Ascending aorta (tissue), 2 donors: ENCODE measurements at regions not wholly inside any gene's neighbourhood (a gene's known extent, or its start where the extent isn't known, plus 50 kb on each side); places are given as distances from the start of the nearest gene placed in this dataset.

ENCODE experiments used
- DNase-seq, 2 donors: peaks; one replicate each; pipeline ENCODE4 v3.0.0-alpha.2; 2019; ENCODE audit warnings: low spot score in 2 of 2
- H3K27ac ChIP-seq, 2 donors: fragments of 200-600 bp; sonication (generic); one replicate each; pipeline ENCODE4 v1.5.1; 2016 to 2017; ENCODE audit warnings: mild to moderate bottlenecking in 1 of 2
- H3K27me3 ChIP-seq: fragments of 200-600 bp; sonication (generic); one replicate; pipeline ENCODE4 v1.5.1; 2017
- H3K36me3 ChIP-seq, 2 donors: fragments of 200-600 bp; sonication (generic); one replicate each; pipeline ENCODE4 v1.5.1; 2016
- H3K4me1 ChIP-seq, 2 donors: fragments of 200-600 bp; sonication (generic); one replicate each; pipeline ENCODE4 v1.5.1; 2016 to 2017; ENCODE audit warnings: mild to moderate bottlenecking in 1 of 2
- H3K4me3 ChIP-seq, 2 donors: fragments of 200-600 bp; sonication (generic); one replicate each; pipeline ENCODE4 v1.5.1; 2016 to 2017; ENCODE audit warnings: mild to moderate bottlenecking in 1 of 2
- H3K9me3 ChIP-seq, 2 donors: fragments of 200-600 bp; sonication (generic); one replicate each; pipeline ENCODE4 v1.5.1; 2016
- intact Hi-C: fragments of 100-400 bp; cut with DNase I; formaldehyde crosslinking; loops from one replicate; pipeline ENCODE4 v1.15.1; 2023
- TF ChIP-seq, protein P1 (sequence below), 3 experiments: fragments of 200-600 bp in 2 of 3; fragments of 450-650 bp in 1 of 3; sonication (generic) in 2 of 3; IDR thresholded peaks; one replicate each; pipeline ENCODE4 v1.5.1; 2016 to 2019; ENCODE audit warnings: antibody characterized with exemption in 3 of 3, mild to moderate bottlenecking in 1 of 3, moderate library complexity in 1 of 3

DNA sequence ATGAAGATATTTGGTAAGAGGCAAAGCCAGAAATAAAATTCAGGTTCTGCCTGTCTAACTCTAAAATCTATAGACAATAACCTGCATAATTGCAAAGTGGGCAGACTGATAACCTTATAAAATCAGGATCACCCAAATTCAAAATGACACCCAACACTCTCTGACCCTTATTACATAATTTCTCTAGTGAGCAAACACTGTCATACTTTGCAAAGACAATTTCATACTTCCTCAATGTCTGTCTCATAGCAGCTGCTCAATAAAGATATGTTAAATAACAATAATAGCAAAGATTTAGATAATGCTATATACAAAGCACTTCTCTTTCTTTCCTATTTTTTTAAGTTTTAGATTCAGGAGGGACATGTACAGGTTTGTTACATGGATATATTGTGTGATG is 118.5 kb downstream of the UCHL5 start:
- TF ChIP-seq, protein P1, sequence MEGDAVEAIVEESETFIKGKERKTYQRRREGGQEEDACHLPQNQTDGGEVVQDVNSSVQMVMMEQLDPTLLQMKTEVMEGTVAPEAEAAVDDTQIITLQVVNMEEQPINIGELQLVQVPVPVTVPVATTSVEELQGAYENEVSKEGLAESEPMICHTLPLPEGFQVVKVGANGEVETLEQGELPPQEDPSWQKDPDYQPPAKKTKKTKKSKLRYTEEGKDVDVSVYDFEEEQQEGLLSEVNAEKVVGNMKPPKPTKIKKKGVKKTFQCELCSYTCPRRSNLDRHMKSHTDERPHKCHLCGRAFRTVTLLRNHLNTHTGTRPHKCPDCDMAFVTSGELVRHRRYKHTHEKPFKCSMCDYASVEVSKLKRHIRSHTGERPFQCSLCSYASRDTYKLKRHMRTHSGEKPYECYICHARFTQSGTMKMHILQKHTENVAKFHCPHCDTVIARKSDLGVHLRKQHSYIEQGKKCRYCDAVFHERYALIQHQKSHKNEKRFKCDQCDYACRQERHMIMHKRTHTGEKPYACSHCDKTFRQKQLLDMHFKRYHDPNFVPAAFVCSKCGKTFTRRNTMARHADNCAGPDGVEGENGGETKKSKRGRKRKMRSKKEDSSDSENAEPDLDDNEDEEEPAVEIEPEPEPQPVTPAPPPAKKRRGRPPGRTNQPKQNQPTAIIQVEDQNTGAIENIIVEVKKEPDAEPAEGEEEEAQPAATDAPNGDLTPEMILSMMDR (IDR thresholded peaks at IDR 0.05) = no peak
- H3K4me1 ChIP-seq = no peaks in the 10 kb centered on the region
- no peaks in the 10 kb centered on the region for H3K9me3 ChIP-seq
- no peak overlapping the region for H3K27ac ChIP-seq
- H3K36me3 ChIP-seq = no peaks in the 10 kb centered on the region
- no peaks in the 10 kb centered on the region for H3K27me3 ChIP-seq
- intact Hi-C loops = no loop called here
- DNase-seq = no peak
- H3K4me3 ChIP-seq = no peak overlapping the region

GRCh38 chr1:192941722-192942411 is 117.3 kb downstream of the UCHL5 start:
- Histone ChIP-seq H3K4me1 (no peaks in the 10 kb centered on the region), H3K27me3 (no peaks in the 10 kb centered on the region), H3K27ac (no peak overlapping the region), H3K9me3 (no peaks in the 10 kb centered on the region), H3K36me3 (no peaks in the 10 kb centered on the region), H3K4me3 (no peak overlapping the region)
- TF ChIP-seq, protein P1 (IDR thresholded peaks at IDR 0.05) = no peak
- intact Hi-C loops = no loop called here
- DNase-seq = no peak

- Histone ChIP-seq H3K36me3 (no peaks in the 10 kb centered on the region), H3K4me3 (no peak overlapping the region), H3K9me3 (no peaks in the 10 kb centered on the region), H3K27me3 (no peaks in the 10 kb centered on the region), H3K27ac (no peak overlapping the region), H3K4me1 (no peaks in the 10 kb centered on the region)
- intact Hi-C loops = no loop called here
- TF ChIP-seq, protein P1 (IDR thresholded peaks at IDR 0.05) = no peak
- no peak for DNase-seq
Observed at GRCh38 chr1:192943108-192943507, 116.1 kb downstream of the UCHL5 start.

- no peak overlapping the region for H3K4me3 ChIP-seq
- H3K27ac ChIP-seq = no peak overlapping the region
- intact Hi-C loops = no loop called here
- TF ChIP-seq, protein P1 (IDR thresholded peaks at IDR 0.05) = no peak
- no peaks in the 10 kb centered on the region for H3K27me3 ChIP-seq
- H3K36me3 ChIP-seq = no peaks in the 10 kb centered on the region
- H3K4me1 ChIP-seq = no peaks in the 10 kb centered on the region
- DNase-seq = no peak
- H3K9me3 ChIP-seq = no peaks in the 10 kb centered on the region
Observed at GRCh38 chr1:192943522-192943921, 115.6 kb downstream of the UCHL5 start.

DNA sequence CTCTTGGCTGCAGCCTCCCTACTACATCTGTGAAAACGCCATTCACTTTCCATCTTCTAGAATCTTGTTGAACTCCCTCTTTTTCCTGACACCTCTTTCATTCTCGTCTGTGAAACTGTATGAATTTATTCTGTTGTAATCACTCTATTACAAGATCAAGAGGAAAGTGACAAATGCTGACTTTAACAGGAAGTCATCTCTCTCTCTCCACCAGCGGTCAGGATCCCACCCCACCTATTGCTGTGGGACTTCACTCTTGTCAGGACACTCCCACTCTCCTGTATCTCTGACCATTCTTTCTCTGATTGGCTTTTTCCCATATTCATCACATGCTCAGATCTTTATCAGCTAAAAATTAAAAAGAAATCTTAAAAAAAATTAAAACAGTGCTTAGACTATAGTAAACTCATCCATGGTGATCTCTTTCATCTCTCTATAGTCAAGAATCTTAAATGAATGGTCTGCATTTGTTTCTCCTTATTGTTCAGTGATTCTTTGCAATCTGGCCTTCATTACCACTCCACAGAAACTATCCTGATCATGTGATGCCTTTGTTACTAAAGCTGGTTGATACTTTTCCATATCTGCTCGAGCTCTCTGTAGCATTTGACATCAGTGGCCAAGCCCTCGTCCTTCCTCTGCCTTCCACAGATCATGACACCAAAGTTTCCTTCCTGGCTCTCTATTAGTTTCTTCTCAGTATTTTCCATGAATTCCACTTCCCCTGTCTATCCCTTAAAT is 113.6 kb downstream of the UCHL5 start:
- Histone ChIP-seq H3K4me3 (no peak overlapping the region), H3K27me3 (no peaks in the 10 kb centered on the region), H3K4me1 (no peaks in the 10 kb centered on the region), H3K36me3 (no peaks in the 10 kb centered on the region), H3K27ac (no peak overlapping the region), H3K9me3 (no peaks in the 10 kb centered on the region)
- intact Hi-C loops = no loop called here
- TF ChIP-seq, protein P1 (IDR thresholded peaks at IDR 0.05) = no peak
- no peak for DNase-seq
